C4-2B (cell line): ENCODE measurements at regions not wholly inside any gene's neighbourhood (a gene's known extent, or its start where the extent isn't known, plus 50 kb on each side); places are given as distances from the start of the nearest gene placed in this dataset.

ENCODE experiments used
- ZFX ChIP-seq: fragments of 450-650 bp; IDR thresholded peaks from 2 replicates; pipeline ENCODE4 v1.6.1; 2017
- TF ChIP-seq, protein P1 (sequence below): fragments of 450-650 bp; conservative IDR thresholded peaks from 2 replicates; pipeline ENCODE4 v1.5.1; 2017; ENCODE audit warnings: mild to moderate bottlenecking

GRCh38 chrX:69311936-69312670 is 146.8 kb upstream of the PJA1 start:
- TF ChIP-seq, protein P1, sequence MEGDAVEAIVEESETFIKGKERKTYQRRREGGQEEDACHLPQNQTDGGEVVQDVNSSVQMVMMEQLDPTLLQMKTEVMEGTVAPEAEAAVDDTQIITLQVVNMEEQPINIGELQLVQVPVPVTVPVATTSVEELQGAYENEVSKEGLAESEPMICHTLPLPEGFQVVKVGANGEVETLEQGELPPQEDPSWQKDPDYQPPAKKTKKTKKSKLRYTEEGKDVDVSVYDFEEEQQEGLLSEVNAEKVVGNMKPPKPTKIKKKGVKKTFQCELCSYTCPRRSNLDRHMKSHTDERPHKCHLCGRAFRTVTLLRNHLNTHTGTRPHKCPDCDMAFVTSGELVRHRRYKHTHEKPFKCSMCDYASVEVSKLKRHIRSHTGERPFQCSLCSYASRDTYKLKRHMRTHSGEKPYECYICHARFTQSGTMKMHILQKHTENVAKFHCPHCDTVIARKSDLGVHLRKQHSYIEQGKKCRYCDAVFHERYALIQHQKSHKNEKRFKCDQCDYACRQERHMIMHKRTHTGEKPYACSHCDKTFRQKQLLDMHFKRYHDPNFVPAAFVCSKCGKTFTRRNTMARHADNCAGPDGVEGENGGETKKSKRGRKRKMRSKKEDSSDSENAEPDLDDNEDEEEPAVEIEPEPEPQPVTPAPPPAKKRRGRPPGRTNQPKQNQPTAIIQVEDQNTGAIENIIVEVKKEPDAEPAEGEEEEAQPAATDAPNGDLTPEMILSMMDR = no peak
- TF ChIP-seq ZFX = no peak
